Heart right ventricle (tissue), 16 donors: ENCODE measurements at regions not wholly inside any gene's neighbourhood (a gene's known extent, or its start where the extent isn't known, plus 50 kb on each side); places are given as distances from the start of the nearest gene placed in this dataset.
A peak's percentile ranks its signal among the peaks of the same experiment; 100 is the strongest.

Experiments used
- ATAC-seq, 8 donors: fragments of 200-7000 bp; cut with Tn5 transposase; one replicate each; pipeline ENCODE4 v1.9.1; 2020; ENCODE audit warnings: mild to moderate bottlenecking in 8 of 8, moderate library complexity in 8 of 8, moderate number of reproducible peaks in 1 of 8
- DNase-seq, 2 donors: peaks; one replicate each; pipeline ENCODE4 v3.0.0-alpha.2; 2020
- H3K27ac ChIP-seq, 10 donors: fragments of 200-600 bp; sonication (generic) in 2 of 10; one replicate each; pipeline versions ENCODE4 v1.5.0 to v1.8.0; 2020 to 2022; ENCODE audit warnings: mild to moderate bottlenecking in 3 of 10
- H3K27me3 ChIP-seq, 7 donors: fragments of 200-600 bp; one replicate each; pipeline ENCODE4 v1.8.0; 2021 to 2022; ENCODE audit warnings: mild to moderate bottlenecking in 2 of 7
- H3K36me3 ChIP-seq, 9 donors: fragments of 200-600 bp; sonication (generic) in 1 of 9; one replicate each; pipeline versions ENCODE4 v1.5.0 to v1.8.0; 2020 to 2022; ENCODE audit warnings: mild to moderate bottlenecking in 2 of 9
- H3K4me1 ChIP-seq, 9 donors: fragments of 200-600 bp; sonication (generic) in 1 of 9; one replicate each; pipeline versions ENCODE4 v1.5.0 to v1.8.0; 2020 to 2022; ENCODE audit warnings: mild to moderate bottlenecking in 4 of 9
- H3K4me3 ChIP-seq, 10 donors: fragments of 200-600 bp; sonication (generic) in 2 of 10; one replicate each; pipeline versions ENCODE4 v1.5.0 to v1.8.0; 2020 to 2022; ENCODE audit warnings: mild to moderate bottlenecking in 7 of 10, moderate library complexity in 2 of 10
- H3K9me3 ChIP-seq, 11 donors: fragments of 200-600 bp in 10 of 11; sonication (generic) in 2 of 11; one replicate each; pipeline versions ENCODE4 v1.5.0 to v1.8.0; 2013 to 2022; ENCODE audit warnings: mild to moderate bottlenecking in 2 of 11, control low read depth in 1 of 11, moderate library complexity in 1 of 11
- WGBS, 2 donors: extraction: QIAGEN DNeasy Blood & Tissue Kit; methylation state at CpG; one replicate each; pipeline ENCODE4 v1.1.7; 2013; ENCODE audit warnings: inconsistent platforms in 1 of 2; 5-methylcytosine and 5-hydroxymethylcytosine counted together
- intact Hi-C, 10 donors: fragments of 100-400 bp; cut with DNase I; formaldehyde crosslinking; loops; one replicate each; pipeline versions ENCODE4 v1.11.1 to v1.14.2; 2022
- TF ChIP-seq, protein P1 (sequence below), 9 donors: fragments of 200-600 bp; sonication (generic) in 2 of 9; IDR thresholded peaks; one replicate each; pipeline versions ENCODE4 v1.5.0 to v1.8.0; 2021 to 2022; ENCODE audit warnings: antibody characterized with exemption in 9 of 9, mild to moderate bottlenecking in 5 of 9, moderate library complexity in 1 of 9
- donor health status: Arrhythmogenic right ventricular cardiomyopathy.
- donor health status: ischemic (EF 13 %, LVEDD 7.1; RV severe dilation, severe dysfunction).
- donor health status: healthy with polysubstance abuse.
- donor health status: DM: no; HTN: yes; CAD: no.
- donor health status: DM: no; HTN: no; CAD: no.
- donor health status: ischemic (EF 25% LVEDD 6.9; RV normal size, moderate dysfunction).
- donor health status: ischemic (EF 25% LVEDD 5.7; RV mildly dilated, moderate dysfunction).
- donor health status: healthy.
- donor health status: DM: yes; HTN: yes; CAD: no.
- donor health status: Ischemic cardiomyopathy.
- donor health status: ischemic (EF 35%, LVEDD 5.7; RV mildly dilated, moderate dysfunction).
- donor health status: nonischemic (EF 11% LVEDD 7.7; RV severe dilation, severe dysfunction).
- donor health status: DM: yes; HTN: yes; CAD: no.
- donor health status: PGD.
- donor health status: ischemic (EF 29% LVEDD 5.4; RV normal size, mild dysfunction).
- donor health status: nonischemic (EF 23%, LVEDD 6.1; RV moderate dilation, normal function).

DNA sequence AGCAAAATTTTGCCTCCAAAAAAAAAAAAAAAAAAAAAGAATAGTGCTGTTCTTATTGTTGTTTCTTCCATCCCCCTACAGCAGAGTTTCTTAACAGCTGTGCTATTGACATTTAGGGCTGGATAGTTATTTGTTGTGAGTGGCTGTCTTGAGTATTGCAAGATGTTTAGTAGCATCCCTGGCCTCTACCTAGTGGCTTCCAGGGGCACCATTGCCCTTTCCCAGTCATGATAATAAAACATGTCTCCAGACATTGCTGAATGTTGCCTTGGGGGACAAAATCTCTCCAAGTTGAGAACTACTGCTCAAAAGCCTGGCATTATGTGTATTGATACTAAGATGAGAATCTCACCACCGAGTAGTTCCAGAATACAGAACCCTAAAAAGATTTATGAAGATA is 108.7 kb downstream of the PALM2AKAP2 start:
- H3K36me3 ChIP-seq: peaks cover 0 to 6% (median 0%) of the 10 kb centered on the region in 9 donors
- WGBS, 2 donors: 77 to 86% methylated on average over 1 of the region's 1 CpG
- H3K9me3 ChIP-seq: no peaks in the 10 kb centered on the region
- H3K4me1 ChIP-seq: peaks cover 14 to 70% (median 50%) of the 10 kb centered on the region in 9 donors
- H3K27ac ChIP-seq: peak overlapping the region in 4 of 10 donors; percentile 8 to 81 (median 75)
- intact Hi-C loops: loop anchor here in 7 of 10 donors (5.0 to 10.0 kb wide), 5 partner anchors 64 to 314 kb away; partner anchors contain the start of gene PALM2AKAP2 (in 1 of the 7)
- H3K27me3 ChIP-seq: no peaks in the 10 kb centered on the region
- H3K4me3 ChIP-seq: no peak overlapping the region
- DNase-seq (no peak), ATAC-seq (no peak)
- TF ChIP-seq, protein P1, sequence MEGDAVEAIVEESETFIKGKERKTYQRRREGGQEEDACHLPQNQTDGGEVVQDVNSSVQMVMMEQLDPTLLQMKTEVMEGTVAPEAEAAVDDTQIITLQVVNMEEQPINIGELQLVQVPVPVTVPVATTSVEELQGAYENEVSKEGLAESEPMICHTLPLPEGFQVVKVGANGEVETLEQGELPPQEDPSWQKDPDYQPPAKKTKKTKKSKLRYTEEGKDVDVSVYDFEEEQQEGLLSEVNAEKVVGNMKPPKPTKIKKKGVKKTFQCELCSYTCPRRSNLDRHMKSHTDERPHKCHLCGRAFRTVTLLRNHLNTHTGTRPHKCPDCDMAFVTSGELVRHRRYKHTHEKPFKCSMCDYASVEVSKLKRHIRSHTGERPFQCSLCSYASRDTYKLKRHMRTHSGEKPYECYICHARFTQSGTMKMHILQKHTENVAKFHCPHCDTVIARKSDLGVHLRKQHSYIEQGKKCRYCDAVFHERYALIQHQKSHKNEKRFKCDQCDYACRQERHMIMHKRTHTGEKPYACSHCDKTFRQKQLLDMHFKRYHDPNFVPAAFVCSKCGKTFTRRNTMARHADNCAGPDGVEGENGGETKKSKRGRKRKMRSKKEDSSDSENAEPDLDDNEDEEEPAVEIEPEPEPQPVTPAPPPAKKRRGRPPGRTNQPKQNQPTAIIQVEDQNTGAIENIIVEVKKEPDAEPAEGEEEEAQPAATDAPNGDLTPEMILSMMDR (IDR thresholded peaks at IDR 0.05): no peak

DNA sequence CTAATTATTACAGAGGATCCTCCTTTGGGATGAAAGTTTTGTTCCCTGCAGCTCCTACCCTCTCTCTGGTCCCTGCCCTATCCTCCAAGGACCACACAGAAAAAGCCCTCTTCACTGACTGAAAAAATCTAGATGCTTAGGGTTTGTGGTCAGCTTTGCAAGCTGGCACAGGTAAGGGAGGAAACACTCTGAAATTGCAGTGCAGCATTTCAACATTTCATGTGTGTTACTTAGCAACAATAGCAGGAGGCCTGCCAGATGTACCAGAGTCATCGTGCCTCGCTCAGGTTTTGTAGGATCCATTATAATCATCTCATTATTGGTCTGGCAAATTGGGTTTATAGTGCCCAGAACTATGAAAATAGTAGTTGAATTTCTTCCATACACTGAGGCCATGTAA is 109.5 kb downstream of the PALM2AKAP2 start:
- intact Hi-C loops: loop anchor here in 7 of 10 donors (5.0 to 10.0 kb wide), 5 partner anchors 65 to 315 kb away; partner anchors contain the start of gene PALM2AKAP2 (in 1 of the 7)
- peaks cover 14 to 74% (median 52%) of the 10 kb centered on the region in 9 donors for H3K4me1 ChIP-seq
- H3K27ac ChIP-seq: no peak overlapping the region
- WGBS, 2 donors: 27 to 55% methylated on average over 2 of the region's 2 CpGs
- ATAC-seq: no peak
- TF ChIP-seq, protein P1 (IDR thresholded peaks at IDR 0.05): no peak
- no peak overlapping the region for H3K4me3 ChIP-seq
- H3K36me3 ChIP-seq: peaks cover 0 to 6% (median 0%) of the 10 kb centered on the region in 9 donors
- no peaks in the 10 kb centered on the region for H3K27me3 ChIP-seq
- no peaks in the 10 kb centered on the region for H3K9me3 ChIP-seq
- no peak for DNase-seq

DNA sequence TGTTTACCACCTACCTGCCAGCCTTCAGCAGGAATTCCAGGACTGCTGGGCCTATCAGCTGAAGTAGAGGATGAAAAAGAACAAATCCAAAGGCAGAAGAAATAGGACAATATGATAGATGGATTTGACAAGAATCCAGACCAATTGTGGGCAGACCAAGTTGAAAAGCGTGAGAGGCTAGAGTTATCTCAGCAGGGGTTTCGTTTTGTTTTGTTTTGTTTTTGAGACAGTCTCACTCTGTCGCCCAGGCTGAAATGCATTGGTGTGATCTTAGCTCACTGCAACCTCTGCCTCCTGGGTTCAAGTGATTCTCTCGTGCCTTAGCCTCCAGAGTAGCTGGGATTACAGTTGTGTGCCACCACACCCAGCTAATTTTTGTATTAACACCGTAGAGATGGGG is 113.2 kb downstream of the PALM2AKAP2 start:
- ATAC-seq (no peak), DNase-seq (no peak)
- WGBS, 2 donors: 75 to 77% methylated on average over 5 of the region's 5 CpGs
- Histone ChIP-seq H3K36me3 (peaks cover 0 to 6% (median 0%) of the 10 kb centered on the region in 9 donors), H3K27ac (peak overlapping the region in 4 of 10 donors; percentile 7 to 20 (median 14)), H3K9me3 (no peaks in the 10 kb centered on the region), H3K4me1 (peaks cover 0 to 52% (median 29%) of the 10 kb centered on the region in 9 donors), H3K27me3 (no peaks in the 10 kb centered on the region), H3K4me3 (no peak overlapping the region)
- intact Hi-C loops: loop anchor here in 1 of 10 donors (10.0 kb wide), 1 partner anchor 188 kb away; no protein-coding TSS in a partner anchor
- TF ChIP-seq, protein P1 (IDR thresholded peaks at IDR 0.05): no peak

DNA sequence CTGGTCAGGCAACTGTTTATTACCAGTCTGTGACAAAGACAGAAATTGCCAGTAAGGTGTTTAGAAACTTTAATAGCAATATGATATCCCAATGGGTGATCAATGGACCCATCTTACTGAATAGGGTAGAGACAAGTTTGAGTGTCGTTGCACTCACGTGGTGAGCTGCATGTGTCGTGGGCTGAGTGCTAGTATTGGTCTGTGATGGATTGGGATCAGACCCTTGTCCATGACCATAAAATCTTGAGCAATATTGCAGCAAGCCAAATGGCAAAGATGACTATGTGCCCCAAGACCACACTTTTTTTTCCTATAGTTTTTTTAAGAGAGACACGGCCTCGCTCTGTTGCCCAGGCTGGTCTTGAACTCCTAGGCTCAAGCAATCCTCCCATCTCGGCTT is 114.5 kb downstream of the PALM2AKAP2 start:
- peak overlapping the region in 5 of 10 donors; percentile 17 to 74 (median 47) for H3K27ac ChIP-seq
- no peaks in the 10 kb centered on the region for H3K27me3 ChIP-seq
- peaks cover 0 to 41% (median 19%) of the 10 kb centered on the region in 9 donors for H3K4me1 ChIP-seq
- no peak overlapping the region for H3K4me3 ChIP-seq
- no peaks in the 10 kb centered on the region for H3K9me3 ChIP-seq
- intact Hi-C loops: loop anchor here in 1 of 10 donors (10.0 kb wide), 1 partner anchor 190 kb away; no protein-coding TSS in a partner anchor
- no peak for DNase-seq
- WGBS, 2 donors: 95 to 97% methylated on average over 6 of the region's 6 CpGs
- TF ChIP-seq, protein P1 (IDR thresholded peaks at IDR 0.05): no peak
- ATAC-seq: no peak
- peaks cover 0 to 6% (median 0%) of the 10 kb centered on the region in 9 donors for H3K36me3 ChIP-seq
